ENCODE measurements at regions not wholly inside any gene's neighbourhood (a gene's known extent, or its start where the extent isn't known, plus 50 kb on each side); places are given as distances from the start of the nearest gene placed in this dataset.

DNA sequence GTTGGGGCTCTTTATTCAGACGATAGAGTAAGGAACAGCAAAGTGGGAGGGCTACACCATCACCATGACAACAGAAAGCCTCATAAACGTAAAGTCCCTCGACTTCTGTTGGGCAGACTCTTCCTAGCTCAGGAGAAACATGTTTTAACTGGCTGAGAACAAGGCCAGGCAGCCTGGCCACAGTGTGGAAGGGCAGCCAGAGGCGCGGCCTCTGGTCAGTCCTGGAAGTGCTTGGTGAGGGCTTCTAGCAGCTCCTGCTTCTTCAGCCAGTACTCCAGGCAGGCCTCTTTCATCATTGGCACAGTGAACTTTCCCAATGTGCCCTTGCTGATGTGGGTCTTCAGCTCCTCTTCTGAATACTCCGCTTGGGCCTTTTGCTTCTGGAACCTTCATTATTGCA lies 690.9 kb downstream of the PCDH19 start:
- Histone ChIP-seq H3K9ac (ENCODE audit: control insufficient read depth, extremely low read depth, insufficient read depth, low read length) (no peak overlapping the region), H3K9me1 (ENCODE audit: control insufficient read depth, extremely low read depth, insufficient read depth, low read length) (no peaks in the 10 kb centered on the region), H2AFZ (ENCODE audit: control insufficient read depth, low read length) (no peak overlapping the region), H4K20me1 (ENCODE audit: control insufficient read depth, extremely low read depth, insufficient read depth, low read length) (no peaks in the 10 kb centered on the region), H3K4me1 (ENCODE audit: control insufficient read depth, extremely low read depth, insufficient read depth, low read length) (no peaks in the 10 kb centered on the region), H3K27ac (ENCODE audit: control insufficient read depth, insufficient read depth, low read length) (no peak overlapping the region), H3K4me2 (ENCODE audit: control insufficient read depth, extremely low read depth, insufficient read depth, low read depth, low read length) (no peak overlapping the region), H3K79me2 (ENCODE audit: control insufficient read depth, insufficient read depth, low read length) (no peaks in the 10 kb centered on the region), H3K27me3 (ENCODE audit: control insufficient read depth, extremely low read depth, insufficient read depth, low read length) (no peaks in the 10 kb centered on the region), H3K4me3 (ENCODE audit: control insufficient read depth in 2 of 3, extremely low read depth in 1 of 3, insufficient read depth in 2 of 3, low read depth in 1 of 3, low read length in 3 of 3) (no peak overlapping the region), H3K9me3 (ENCODE audit: control insufficient read depth, low read depth, low read length) (peaks cover 2% of the 10 kb centered on the region), H3K36me3 (ENCODE audit: control insufficient read depth in 2 of 2, extremely low read depth in 1 of 2, insufficient read depth in 2 of 2, low read length in 2 of 2) (no peaks in the 10 kb centered on the region)
- TF ChIP-seq, protein P1, sequence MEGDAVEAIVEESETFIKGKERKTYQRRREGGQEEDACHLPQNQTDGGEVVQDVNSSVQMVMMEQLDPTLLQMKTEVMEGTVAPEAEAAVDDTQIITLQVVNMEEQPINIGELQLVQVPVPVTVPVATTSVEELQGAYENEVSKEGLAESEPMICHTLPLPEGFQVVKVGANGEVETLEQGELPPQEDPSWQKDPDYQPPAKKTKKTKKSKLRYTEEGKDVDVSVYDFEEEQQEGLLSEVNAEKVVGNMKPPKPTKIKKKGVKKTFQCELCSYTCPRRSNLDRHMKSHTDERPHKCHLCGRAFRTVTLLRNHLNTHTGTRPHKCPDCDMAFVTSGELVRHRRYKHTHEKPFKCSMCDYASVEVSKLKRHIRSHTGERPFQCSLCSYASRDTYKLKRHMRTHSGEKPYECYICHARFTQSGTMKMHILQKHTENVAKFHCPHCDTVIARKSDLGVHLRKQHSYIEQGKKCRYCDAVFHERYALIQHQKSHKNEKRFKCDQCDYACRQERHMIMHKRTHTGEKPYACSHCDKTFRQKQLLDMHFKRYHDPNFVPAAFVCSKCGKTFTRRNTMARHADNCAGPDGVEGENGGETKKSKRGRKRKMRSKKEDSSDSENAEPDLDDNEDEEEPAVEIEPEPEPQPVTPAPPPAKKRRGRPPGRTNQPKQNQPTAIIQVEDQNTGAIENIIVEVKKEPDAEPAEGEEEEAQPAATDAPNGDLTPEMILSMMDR (optimal IDR thresholded peaks at IDR 0.05 in 1 of 3, IDR thresholded peaks at IDR 0.05 in 1 of 3, conservative IDR thresholded peaks at IDR 0.05 in 1 of 3; ENCODE audit: extremely low read depth in 1 of 3, insufficient read depth in 2 of 3, low read length in 3 of 3), result no peak
- no peak for TF ChIP-seq EZH2 (IDR thresholded peaks at IDR 0.05; ENCODE audit: low read length)
- dilution Hi-C loops (cut with MboI; ENCODE audit: extremely low pct_ligation_motif_present, low sequenced_read_pairs), result no loop called here
- FAIRE-seq, result no peak
- no peak for DNase-seq (ENCODE audit: low read depth, low spot score)

DNA sequence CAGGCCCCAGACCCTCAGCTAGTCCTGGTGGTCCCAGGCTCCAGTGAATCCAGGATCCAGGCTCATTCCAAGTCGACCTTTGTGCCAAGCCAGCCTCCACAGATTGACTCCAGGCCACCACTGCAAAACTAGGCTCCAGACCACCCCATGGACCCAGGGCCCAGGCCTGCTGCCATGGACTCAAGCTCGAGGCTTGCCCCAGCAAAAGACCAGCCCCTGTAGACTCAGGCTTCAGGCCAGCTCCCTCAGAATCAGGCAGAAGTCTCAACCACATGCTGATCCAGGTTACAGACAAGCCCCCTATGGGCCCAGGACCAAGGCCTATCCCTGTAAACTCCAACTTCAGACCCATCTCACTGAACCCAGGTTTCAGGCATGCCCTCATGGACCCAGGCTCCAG lies 692.4 kb downstream of the PCDH19 start:
- Histone ChIP-seq H3K9me3 (ENCODE audit: control insufficient read depth, low read depth, low read length) (peaks cover 2% of the 10 kb centered on the region), H3K79me2 (ENCODE audit: control insufficient read depth, insufficient read depth, low read length) (no peaks in the 10 kb centered on the region), H3K4me1 (ENCODE audit: control insufficient read depth, extremely low read depth, insufficient read depth, low read length) (no peaks in the 10 kb centered on the region), H3K4me3 (ENCODE audit: control insufficient read depth in 2 of 3, extremely low read depth in 1 of 3, insufficient read depth in 2 of 3, low read depth in 1 of 3, low read length in 3 of 3) (no peak overlapping the region), H3K27me3 (ENCODE audit: control insufficient read depth, extremely low read depth, insufficient read depth, low read length) (no peaks in the 10 kb centered on the region), H4K20me1 (ENCODE audit: control insufficient read depth, extremely low read depth, insufficient read depth, low read length) (no peaks in the 10 kb centered on the region), H3K36me3 (ENCODE audit: control insufficient read depth in 2 of 2, extremely low read depth in 1 of 2, insufficient read depth in 2 of 2, low read length in 2 of 2) (no peaks in the 10 kb centered on the region), H2AFZ (ENCODE audit: control insufficient read depth, low read length) (no peak overlapping the region), H3K4me2 (ENCODE audit: control insufficient read depth, extremely low read depth, insufficient read depth, low read depth, low read length) (no peak overlapping the region), H3K27ac (ENCODE audit: control insufficient read depth, insufficient read depth, low read length) (no peak overlapping the region), H3K9ac (ENCODE audit: control insufficient read depth, extremely low read depth, insufficient read depth, low read length) (no peak overlapping the region), H3K9me1 (ENCODE audit: control insufficient read depth, extremely low read depth, insufficient read depth, low read length) (no peaks in the 10 kb centered on the region)
- dilution Hi-C loops (cut with MboI; ENCODE audit: extremely low pct_ligation_motif_present, low sequenced_read_pairs), result no loop called here
- DNase-seq (ENCODE audit: low read depth, low spot score), result no peak
- TF ChIP-seq, protein P1 (optimal IDR thresholded peaks at IDR 0.05 in 1 of 3, IDR thresholded peaks at IDR 0.05 in 1 of 3, conservative IDR thresholded peaks at IDR 0.05 in 1 of 3; ENCODE audit: extremely low read depth in 1 of 3, insufficient read depth in 2 of 3, low read length in 3 of 3), result no peak
- TF ChIP-seq EZH2 (IDR thresholded peaks at IDR 0.05; ENCODE audit: low read length), result no peak
- FAIRE-seq, result no peak

Data from keratinocyte (primary cell).